ENCODE measurements at regions not wholly inside any gene's neighbourhood (a gene's known extent, or its start where the extent isn't known, plus 50 kb on each side); places are given as distances from the start of the nearest gene placed in this dataset.
A peak's percentile ranks its signal among the peaks of the same experiment; 100 is the strongest.

GRCh38 chr13:65855242-65855805, 1374.8 kb downstream of the PCDH9 start:
- no peak for FAIRE-seq
- Histone ChIP-seq H3K9me3 (no peaks in the 10 kb centered on the region), H3K27ac (no peak overlapping the region), H3K36me3 (no peaks in the 10 kb centered on the region), H3K4me1 (no peaks in the 10 kb centered on the region), H3K27me3 (peaks cover 0 to 6% (median 0%) of the 10 kb centered on the region in 4 donors), H3K4me3 (no peak overlapping the region)
- 51 to 63% methylated on average over 7 of the region's 7 CpGs for WGBS, 2 donors
- intact Hi-C loops (cut with DNase I): no loop called here
- DNase-seq: no peak
- ATAC-seq: no peak
- TF ChIP-seq CTCF (IDR thresholded peaks at IDR 0.05): no peak

- no peaks in the 10 kb centered on the region for H3K4me1 ChIP-seq
- WGBS, 2 donors: 29 to 37% methylated on average over 3 of the region's 3 CpGs
These were observed 1375.7 kb downstream of the PCDH9 start for GRCh38 chr13:65854431-65854830.

GRCh38 chr13:65844266-65844841, 1385.8 kb downstream of the PCDH9 start:
- intact Hi-C loops (cut with DNase I): no loop called here
- no peak overlapping the region for H3K4me3 ChIP-seq
- peak in 2 of 6 donors; percentile 7 to 43 for DNase-seq
- no peak for FAIRE-seq
- no peaks in the 10 kb centered on the region for H3K9me3 ChIP-seq
- no peak overlapping the region for H3K27ac ChIP-seq
- no peaks in the 10 kb centered on the region for H3K27me3 ChIP-seq
- H3K4me1 ChIP-seq: no peaks in the 10 kb centered on the region
- ATAC-seq: no peak
- whole genome bisulfite sequencing, 2 donors: 78 to 90% methylated on average over 22 of the region's 22 CpGs
- TF ChIP-seq CTCF (IDR thresholded peaks at IDR 0.05): no peak
- no peaks in the 10 kb centered on the region for H3K36me3 ChIP-seq

More at GRCh38 chr13:65854431-65854830, 1375.7 kb downstream of the PCDH9 start:
- FAIRE-seq (no peak), ATAC-seq (no peak), DNase-seq (no peak)
- H3K36me3 ChIP-seq: no peaks in the 10 kb centered on the region
- H3K27ac ChIP-seq: no peak overlapping the region
- TF ChIP-seq CTCF (IDR thresholded peaks at IDR 0.05): no peak
- H3K4me3 ChIP-seq: no peak overlapping the region
- intact Hi-C loops (cut with DNase I): no loop called here
- H3K9me3 ChIP-seq: no peaks in the 10 kb centered on the region
- peaks cover 0 to 6% (median 0%) of the 10 kb centered on the region in 4 donors for H3K27me3 ChIP-seq

GRCh38 chr13:65843314-65843731, 1386.8 kb downstream of the PCDH9 start:
- Histone ChIP-seq H3K27ac (no peak overlapping the region), H3K36me3 (no peaks in the 10 kb centered on the region), H3K4me3 (no peak overlapping the region), H3K4me1 (no peaks in the 10 kb centered on the region), H3K9me3 (no peaks in the 10 kb centered on the region), H3K27me3 (no peaks in the 10 kb centered on the region)
- intact Hi-C loops (cut with DNase I): no loop called here
- WGBS, 2 donors: 68 to 83% methylated on average over 13 of the region's 13 CpGs
- ATAC-seq (no peak), DNase-seq (peak in 2 of 6 donors; percentile 12 to 55), FAIRE-seq (no peak)
- TF ChIP-seq CTCF (IDR thresholded peaks at IDR 0.05): no peak

GRCh38 chr13:65841156-65841555, 1389.0 kb downstream of the PCDH9 start:
- 14 to 19% methylated on average over 3 of the region's 3 CpGs for WGBS, 2 donors
- ATAC-seq: no peak
- Histone ChIP-seq H3K27me3 (no peaks in the 10 kb centered on the region), H3K4me3 (no peak overlapping the region), H3K27ac (no peak overlapping the region), H3K36me3 (no peaks in the 10 kb centered on the region), H3K4me1 (no peaks in the 10 kb centered on the region), H3K9me3 (no peaks in the 10 kb centered on the region)
- no peak for DNase-seq
- no peak for TF ChIP-seq CTCF (IDR thresholded peaks at IDR 0.05)
- intact Hi-C loops (cut with DNase I): no loop called here
- no peak for FAIRE-seq

Data from pancreas (tissue), 10 donors.